GM23338 (cell line): ENCODE measurements at regions not wholly inside any gene's neighbourhood (a gene's known extent, or its start where the extent isn't known, plus 50 kb on each side); places are given as distances from the start of the nearest gene placed in this dataset.

Source experiments
- CREB1 ChIP-seq: fragments of 250-450 bp; sonication (Bioruptor Pico); IDR thresholded peaks from 2 replicates; pipeline ENCODE4 v1.5.0; 2020; ENCODE audit warnings: low read depth, mild to moderate bottlenecking, moderate library complexity
- CTCF ChIP-seq, 2 experiments: fragments of 200-600 bp in 1 of 2; sonication (generic) in 1 of 2; conservative IDR thresholded peaks; 2 replicates each; pipeline versions ENCODE4 v1.5.1 to v1.6.1; 2016 to 2017; ENCODE audit warnings: antibody characterized with exemption in 2 of 2, low read depth in 2 of 2, mild to moderate bottlenecking in 2 of 2, moderate library complexity in 1 of 2
- EZH2 ChIP-seq: fragments of 200-600 bp; sonication (generic); IDR thresholded peaks from one replicate; pipeline ENCODE4 v1.8.0; 2017; ENCODE audit warnings: antibody characterized with exemption, mild to moderate bottlenecking, low read depth; ENCODE audit not compliant: unreplicated experiment
- EZH2phosphoT487 ChIP-seq: fragments of 200-600 bp; sonication (generic); IDR thresholded peaks from one replicate; pipeline ENCODE4 v1.8.1; 2018; ENCODE audit warnings: antibody characterized with exemption; ENCODE audit not compliant: unreplicated experiment
- JUNB ChIP-seq: IDR thresholded peaks from one replicate; pipeline ENCODE4 v1.6.1; 2016; ENCODE audit warnings: antibody characterized with exemption; ENCODE audit not compliant: unreplicated experiment
- NANOG ChIP-seq: IDR thresholded peaks from 2 replicates; pipeline ENCODE4 v1.6.1; 2016; ENCODE audit warnings: antibody characterized with exemption, borderline replicate concordance
- POLR2AphosphoS5 ChIP-seq: IDR thresholded peaks from 2 replicates; pipeline ENCODE4 v1.6.1; 2016; ENCODE audit warnings: antibody characterized with exemption, low read depth
- REST ChIP-seq: IDR thresholded peaks from one replicate; pipeline ENCODE4 v1.6.1; 2018; ENCODE audit warnings: antibody characterized with exemption; ENCODE audit not compliant: unreplicated experiment

GRCh38 chrY:21260325-21260724 lies 250.8 kb upstream of the RBMY1B start:
- TF ChIP-seq CTCF (conservative IDR thresholded peaks at IDR 0.05; ENCODE audit: low read depth in 2 of 2) (no peak), EZH2phosphoT487 (no peak), NANOG (no peak), POLR2AphosphoS5 (no peak), CREB1 (no peak), JUNB (no peak), EZH2 (no peak), REST (no peak)
